Fibroblast of villous mesenchyme (primary cell): ENCODE measurements at regions not wholly inside any gene's neighbourhood (a gene's known extent, or its start where the extent isn't known, plus 50 kb on each side); places are given as distances from the start of the nearest gene placed in this dataset.
"Not testable (repeated sequence)": the region's sequence is repeated elsewhere in the genome, so short reads cannot be mapped to it uniquely, and the experiment has no call there.

Experiments used
- DNase-seq: peaks from one replicate; pipeline ENCODE4 v3.0.0-alpha.2; 2010; ENCODE audit warnings: low read depth
- H3K4me3 ChIP-seq: 2 replicates; pipeline ENCODE4 v1.5.1; 2011; ENCODE audit warnings: low read depth, mild to moderate bottlenecking, low read length
- CTCF ChIP-seq: IDR thresholded peaks from 2 replicates; pipeline ENCODE4 v1.5.1; 2012; ENCODE audit warnings: low read depth, mild to moderate bottlenecking, low read length; ENCODE audit not compliant: insufficient read depth

GRCh38 chr10:37733822-37734221 is 123.6 kb downstream of the ZNF248 start:
- H3K4me3 ChIP-seq, result no peak overlapping the region
- no peak for TF ChIP-seq CTCF
- DNase-seq, result no peak

DNA sequence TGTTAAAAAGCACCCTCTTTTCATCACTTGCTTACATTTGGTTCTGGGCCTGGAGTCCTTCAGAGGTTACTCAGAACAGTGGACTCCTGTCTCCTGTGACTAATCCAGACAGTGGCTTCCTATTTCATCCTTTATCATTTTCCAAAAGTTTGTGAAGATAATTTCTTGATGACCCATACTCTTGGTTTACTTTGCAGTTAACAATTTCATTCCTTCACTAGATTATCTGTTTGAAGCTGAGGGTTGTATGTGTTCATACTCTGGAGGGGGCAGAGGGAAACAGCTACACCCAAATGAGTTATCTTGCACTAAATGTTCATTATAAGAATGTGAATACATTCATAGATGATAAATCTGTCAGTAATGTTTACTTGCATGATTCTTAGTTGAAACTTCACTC is 124.7 kb downstream of the ZNF248 start:
- TF ChIP-seq CTCF, result no peak
- H3K4me3 ChIP-seq, result no peak overlapping the region
- peak; percentile 7 for DNase-seq

GRCh38 chr10:37728830-37729229 is 128.6 kb downstream of the ZNF248 start:
- no peak for TF ChIP-seq CTCF
- DNase-seq, result no peak
- H3K4me3 ChIP-seq, result no peak overlapping the region

GRCh38 chr10:37727491-37728352 is 129.7 kb downstream of the ZNF248 start:
- no peak for TF ChIP-seq CTCF
- no peak for DNase-seq
- H3K4me3 ChIP-seq, result no peak overlapping the region

GRCh38 chr10:37721100-37721499 is 136.3 kb downstream of the ZNF248 start:
- no peak for TF ChIP-seq CTCF
- H3K4me3 ChIP-seq, result no peak overlapping the region
- no peak for DNase-seq

GRCh38 chr10:37718060-37718459 is 139.3 kb downstream of the ZNF248 start:
- H3K4me3 ChIP-seq, DNase-seq: not testable (repeated sequence)

GRCh38 chr10:37713642-37714041 is 143.8 kb downstream of the ZNF248 start:
- no peak overlapping the region for H3K4me3 ChIP-seq
- TF ChIP-seq CTCF, result no peak
- DNase-seq, result no peak
